ENCODE measurements at regions not wholly inside any gene's neighbourhood (a gene's known extent, or its start where the extent isn't known, plus 50 kb on each side); places are given as distances from the start of the nearest gene placed in this dataset.

- intact Hi-C loops (cut with micrococcal nuclease): loop anchor here (2.0 to 5.0 kb wide), 2 partner anchors 34 to 35 kb away; no protein-coding TSS in a partner anchor
- H3K9ac ChIP-seq (ENCODE audit: insufficient read depth, low read length, poor library complexity, severe bottlenecking): no peak overlapping the region
- peaks cover 2 to 7% (median 2%) of the 10 kb centered on the region in 3 donors for H3K27me3 Mint-ChIP-seq (ENCODE audit: low read depth in 3 of 3)
- no peaks in the 10 kb centered on the region for H3K36me3 ChIP-seq (replicated peaks in 1 of 2; ENCODE audit: control insufficient read depth in 1 of 2, insufficient read depth in 2 of 2, low read length in 2 of 2)
- no peak overlapping the region for H2AFZ ChIP-seq (ENCODE audit: insufficient read depth, low read depth, low read length, poor library complexity, severe bottlenecking)
- TF ChIP-seq CTCF (IDR thresholded peaks at IDR 0.05): no peak
- peak overlapping the region in 1 of 2 donors; percentile 80 for H3K27ac ChIP-seq (ENCODE audit: low read depth in 1 of 2, low read length in 2 of 2)
- H3K27me3 ChIP-seq (ENCODE audit: control insufficient read depth in 2 of 2, insufficient read depth in 2 of 2, low read length in 2 of 2): no peaks in the 10 kb centered on the region
- DNase-seq: peak in 2 of 3 donors; percentile 63 to 67
- H3K9me3 ChIP-seq (replicated peaks in 1 of 2; ENCODE audit: control insufficient read depth in 1 of 2, insufficient read depth in 1 of 2, low read length in 2 of 2): no peaks in the 10 kb centered on the region
- no peak overlapping the region for H3K4me3 ChIP-seq (replicated peaks in 1 of 3; ENCODE audit: low read depth in 2 of 3, low read length in 3 of 3)
- no peaks in the 10 kb centered on the region for H3K79me2 ChIP-seq (ENCODE audit: insufficient read depth, low read length)
- peaks cover 0 to 3% (median 0%) of the 10 kb centered on the region in 7 donors for H3K9me3 Mint-ChIP-seq
- peaks cover 20 to 30% of the 10 kb centered on the region in 2 donors for H3K4me1 ChIP-seq (ENCODE audit: control insufficient read depth in 1 of 2, insufficient read depth in 2 of 2, low read length in 2 of 2)
- H3K27ac Mint-ChIP-seq: peak overlapping the region; percentile 76 to 91 (median 83)
- H3K4me3 Mint-ChIP-seq: no peak overlapping the region
- peaks cover 34% of the 10 kb centered on the region for H3K4me1 Mint-ChIP-seq
- WGBS (ENCODE audit: insufficient coverage): 89% methylated on average over 1 of the region's 1 CpG
- H3K4me2 ChIP-seq (replicated peaks; ENCODE audit: extremely low read depth, low read length, poor library complexity, severe bottlenecking): no peak overlapping the region
- no peaks in the 10 kb centered on the region for H4K20me1 ChIP-seq (ENCODE audit: insufficient read depth, low read length)
- no peaks in the 10 kb centered on the region for H3K36me3 Mint-ChIP-seq
Measured at GRCh38 chr13:44292545-44292944, 81.1 kb upstream of the SERP2 start.

DNA sequence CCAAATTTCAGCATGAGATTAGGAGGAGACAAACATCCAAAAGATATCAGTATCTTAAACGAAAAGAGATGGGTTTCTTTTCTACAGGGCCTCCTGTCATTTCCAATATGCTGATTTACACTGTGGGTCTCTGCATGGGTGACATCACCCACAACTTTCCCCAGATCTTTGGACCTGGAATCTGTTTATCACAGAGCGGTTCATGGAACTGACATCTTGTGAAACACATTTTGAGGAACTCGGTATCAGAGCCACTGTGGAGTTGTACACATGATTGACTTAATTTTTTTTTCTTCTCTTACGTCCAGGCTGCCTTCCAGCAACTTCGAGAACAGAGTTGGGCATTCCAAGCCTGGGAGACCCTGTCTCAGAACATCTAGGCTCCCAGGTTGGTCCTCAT is 80.2 kb upstream of the SERP2 start:
- Histone ChIP-seq H3K9ac (ENCODE audit: insufficient read depth, low read length, poor library complexity, severe bottlenecking) (peak overlapping the region; percentile 11), H3K4me3 (replicated peaks in 1 of 3; ENCODE audit: low read depth in 2 of 3, low read length in 3 of 3) (peak overlapping the region in 1 of 3 experiments; percentile 9), H3K9me3 (replicated peaks in 1 of 2; ENCODE audit: control insufficient read depth in 1 of 2, insufficient read depth in 1 of 2, low read length in 2 of 2) (no peaks in the 10 kb centered on the region), H3K79me2 (ENCODE audit: insufficient read depth, low read length) (no peaks in the 10 kb centered on the region), H3K36me3 (replicated peaks in 1 of 2; ENCODE audit: control insufficient read depth in 1 of 2, insufficient read depth in 2 of 2, low read length in 2 of 2) (no peaks in the 10 kb centered on the region), H3K27ac (ENCODE audit: low read depth in 1 of 2, low read length in 2 of 2) (peak overlapping the region in 1 of 2 donors; percentile 80), H3K27me3 (ENCODE audit: control insufficient read depth in 2 of 2, insufficient read depth in 2 of 2, low read length in 2 of 2) (no peaks in the 10 kb centered on the region), H3K4me1 (ENCODE audit: control insufficient read depth in 1 of 2, insufficient read depth in 2 of 2, low read length in 2 of 2) (peaks cover 20 to 30% of the 10 kb centered on the region in 2 donors), H3K4me2 (replicated peaks; ENCODE audit: extremely low read depth, low read length, poor library complexity, severe bottlenecking) (peak overlapping the region; percentile 24), H4K20me1 (ENCODE audit: insufficient read depth, low read length) (no peaks in the 10 kb centered on the region), H2AFZ (ENCODE audit: insufficient read depth, low read depth, low read length, poor library complexity, severe bottlenecking) (peak overlapping the region; percentile 19)
- 70% methylated on average over 4 of the region's 5 CpGs for WGBS (ENCODE audit: insufficient coverage)
- Mint-ChIP-seq H3K4me3 (peak overlapping the region; percentile 25 to 68), H3K36me3 (no peaks in the 10 kb centered on the region), H3K9me3 (peaks cover 0 to 3% (median 0%) of the 10 kb centered on the region in 7 donors), H3K27ac (peak overlapping the region; percentile 79 to 91 (median 89)), H3K4me1 (peaks cover 34% of the 10 kb centered on the region), H3K27me3 (ENCODE audit: low read depth in 3 of 3) (peaks cover 2% of the 10 kb centered on the region in 3 donors)
- DNase-seq: peak in 2 of 3 donors; percentile 68 to 73
- TF ChIP-seq CTCF (IDR thresholded peaks at IDR 0.05): no peak
- intact Hi-C loops (cut with micrococcal nuclease): loop anchor here (2.0 to 5.0 kb wide), 2 partner anchors 35 to 36 kb away; no protein-coding TSS in a partner anchor
